ENCODE measurements at regions not wholly inside any gene's neighbourhood (a gene's known extent, or its start where the extent isn't known, plus 50 kb on each side); places are given as distances from the start of the nearest gene placed in this dataset.

DNA sequence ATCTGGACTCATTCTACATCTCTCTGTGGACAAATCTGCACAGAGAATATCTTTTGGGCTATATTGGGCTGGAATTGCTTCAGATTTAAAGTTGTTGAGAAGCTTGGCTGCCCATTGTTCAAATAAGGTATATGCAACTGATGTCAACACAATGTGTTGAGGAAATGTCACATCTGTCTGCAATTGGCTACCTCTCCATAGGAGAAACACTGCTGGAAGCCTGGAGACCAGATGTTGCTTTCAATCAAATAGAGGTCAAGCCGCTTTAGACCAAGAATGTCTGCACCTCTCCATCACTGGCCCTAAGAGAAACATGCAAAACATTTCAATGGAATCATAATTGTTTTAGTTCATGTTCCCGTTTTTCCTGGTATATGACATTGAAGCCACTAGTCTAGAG is 720.2 kb downstream of the SLC4A3 start:
- 87% methylated on average over 2 of the region's 2 CpGs for WGBS

DNA sequence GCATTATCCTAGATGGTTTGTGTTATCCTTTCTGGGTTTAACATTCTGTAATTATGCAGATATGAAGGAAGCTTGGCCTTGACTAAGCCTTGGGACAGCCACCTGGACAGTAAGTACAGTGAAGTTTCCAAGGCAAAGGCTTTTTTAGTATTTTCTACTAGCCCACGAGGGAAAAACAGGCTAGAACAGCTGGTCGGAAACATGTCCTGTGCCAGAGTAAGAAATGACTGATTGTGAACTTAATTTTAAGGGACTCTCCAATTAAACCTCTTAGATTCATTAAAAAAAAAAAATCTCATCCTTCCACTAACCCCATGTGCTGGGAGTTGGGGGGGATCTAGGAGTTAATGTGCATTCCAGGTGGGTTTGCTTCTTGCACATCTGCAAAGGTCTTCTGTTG is 720.8 kb downstream of the SLC4A3 start:
- no peak for DNase-seq (ENCODE audit: low read depth in 6 of 9, low spot score in 9 of 9)
- Histone ChIP-seq H3K4me1 (ENCODE audit: control insufficient read depth in 2 of 2, insufficient read depth in 2 of 2, low read length in 2 of 2) (no peaks in the 10 kb centered on the region), H3K27ac (ENCODE audit: low read depth in 1 of 2, low read length in 1 of 2) (no peak overlapping the region), H3K9me3 (ENCODE audit: control insufficient read depth in 2 of 2, insufficient read depth in 1 of 2, low read length in 1 of 2) (no peaks in the 10 kb centered on the region), H3K36me3 (ENCODE audit: control insufficient read depth in 2 of 2, insufficient read depth in 2 of 2, low read length in 1 of 2) (no peaks in the 10 kb centered on the region), H3K27me3 (ENCODE audit: control insufficient read depth in 2 of 2, insufficient read depth in 1 of 2, low read length in 1 of 2) (no peaks in the 10 kb centered on the region), H3K4me3 (ENCODE audit: low read length in 2 of 2) (no peak overlapping the region)
- WGBS = 97% methylated on average over 2 of the region's 2 CpGs

More for the DNA sequence above, 720.2 kb downstream of the SLC4A3 start:
- no peak overlapping the region for H3K27ac ChIP-seq (ENCODE audit: low read depth in 1 of 2, low read length in 1 of 2)
- DNase-seq (ENCODE audit: low read depth in 6 of 9, low spot score in 9 of 9) = no peak
- H3K9me3 ChIP-seq (ENCODE audit: control insufficient read depth in 2 of 2, insufficient read depth in 1 of 2, low read length in 1 of 2) = no peaks in the 10 kb centered on the region
- no peaks in the 10 kb centered on the region for H3K36me3 ChIP-seq (ENCODE audit: control insufficient read depth in 2 of 2, insufficient read depth in 2 of 2, low read length in 1 of 2)
- H3K4me3 ChIP-seq (ENCODE audit: low read length in 2 of 2) = no peak overlapping the region
- no peaks in the 10 kb centered on the region for H3K27me3 ChIP-seq (ENCODE audit: control insufficient read depth in 2 of 2, insufficient read depth in 1 of 2, low read length in 1 of 2)
- H3K4me1 ChIP-seq (ENCODE audit: control insufficient read depth in 2 of 2, insufficient read depth in 2 of 2, low read length in 2 of 2) = no peaks in the 10 kb centered on the region

DNA sequence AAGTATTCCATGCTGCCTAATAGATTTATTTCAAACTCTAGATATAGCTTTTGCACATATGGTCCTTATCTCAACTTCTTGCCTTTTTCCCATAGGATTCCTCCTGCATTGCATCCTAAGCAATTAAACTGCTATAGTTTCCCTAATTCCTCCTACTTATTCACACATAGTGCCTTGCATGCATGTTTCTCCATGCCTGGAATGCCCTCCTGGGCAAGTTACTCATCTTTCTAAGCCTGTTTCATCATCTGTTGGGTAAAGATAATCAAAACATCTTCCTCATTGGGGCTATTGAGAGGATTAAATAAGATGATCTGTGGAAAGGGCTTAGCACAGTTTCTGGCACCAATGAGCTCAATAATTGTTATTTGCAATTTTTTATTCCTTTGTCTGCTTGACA is 726.5 kb downstream of the SLC4A3 start:
- no peak for DNase-seq (ENCODE audit: low read depth in 6 of 9, low spot score in 9 of 9)
- Histone ChIP-seq H3K36me3 (ENCODE audit: control insufficient read depth in 2 of 2, insufficient read depth in 2 of 2, low read length in 1 of 2) (no peaks in the 10 kb centered on the region), H3K27me3 (ENCODE audit: control insufficient read depth in 2 of 2, insufficient read depth in 1 of 2, low read length in 1 of 2) (no peaks in the 10 kb centered on the region), H3K4me3 (ENCODE audit: low read length in 2 of 2) (no peak overlapping the region), H3K9me3 (ENCODE audit: control insufficient read depth in 2 of 2, insufficient read depth in 1 of 2, low read length in 1 of 2) (no peaks in the 10 kb centered on the region), H3K4me1 (ENCODE audit: control insufficient read depth in 2 of 2, insufficient read depth in 2 of 2, low read length in 2 of 2) (no peaks in the 10 kb centered on the region), H3K27ac (ENCODE audit: low read depth in 1 of 2, low read length in 1 of 2) (no peak overlapping the region)

DNA sequence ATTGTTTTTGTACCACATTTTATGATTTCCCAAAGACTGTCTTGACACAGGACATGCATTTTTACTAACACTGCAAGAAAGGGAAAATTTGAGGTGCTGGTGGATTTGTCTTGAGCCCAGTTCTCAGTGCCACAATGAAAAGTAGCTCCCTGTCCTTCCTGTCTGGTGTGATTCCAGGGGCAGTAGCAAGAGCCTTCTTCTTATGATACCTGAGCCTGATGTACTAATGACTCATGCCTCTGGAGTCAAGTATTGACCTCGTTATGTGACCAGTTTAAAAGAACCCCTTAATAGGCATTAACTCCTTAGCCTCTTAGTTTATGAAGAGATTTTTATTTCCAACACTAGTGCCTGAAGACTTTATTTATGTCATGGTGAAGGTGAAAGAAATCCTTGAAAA is 728.6 kb downstream of the SLC4A3 start:
- no peak overlapping the region for H3K4me3 ChIP-seq (ENCODE audit: low read length in 2 of 2)
- H3K36me3 ChIP-seq (ENCODE audit: control insufficient read depth in 2 of 2, insufficient read depth in 2 of 2, low read length in 1 of 2) = no peaks in the 10 kb centered on the region
- WGBS = 72% methylated on average over 1 of the region's 1 CpG
- no peak for DNase-seq (ENCODE audit: low read depth in 6 of 9, low spot score in 9 of 9)
- H3K27me3 ChIP-seq (ENCODE audit: control insufficient read depth in 2 of 2, insufficient read depth in 1 of 2, low read length in 1 of 2) = no peaks in the 10 kb centered on the region
- H3K27ac ChIP-seq (ENCODE audit: low read depth in 1 of 2, low read length in 1 of 2) = no peak overlapping the region
- H3K9me3 ChIP-seq (ENCODE audit: control insufficient read depth in 2 of 2, insufficient read depth in 1 of 2, low read length in 1 of 2) = no peaks in the 10 kb centered on the region
- no peaks in the 10 kb centered on the region for H3K4me1 ChIP-seq (ENCODE audit: control insufficient read depth in 2 of 2, insufficient read depth in 2 of 2, low read length in 2 of 2)

DNA sequence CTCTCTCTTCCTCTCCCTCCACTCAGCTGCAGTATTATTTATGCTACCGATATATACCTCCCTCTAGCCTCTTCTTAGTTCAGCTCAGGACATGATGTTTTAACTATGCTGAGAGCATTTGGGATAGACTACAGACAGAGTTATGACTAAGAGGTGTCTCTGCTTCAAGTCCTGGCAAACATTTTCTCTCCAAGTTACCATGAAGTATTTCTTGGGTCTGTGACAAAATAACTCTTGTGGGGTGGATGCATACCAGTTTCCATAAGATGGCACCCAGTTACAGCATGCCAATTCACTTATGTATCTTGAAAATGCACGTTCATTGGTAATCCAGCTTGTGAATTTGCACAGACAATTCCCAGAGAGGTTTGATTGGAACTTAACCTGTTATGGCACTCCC is 737.6 kb downstream of the SLC4A3 start:
- DNase-seq (ENCODE audit: low read depth in 6 of 9, low spot score in 9 of 9) = no peak
- Histone ChIP-seq H3K4me3 (ENCODE audit: low read length in 2 of 2) (no peak overlapping the region), H3K4me1 (ENCODE audit: control insufficient read depth in 2 of 2, insufficient read depth in 2 of 2, low read length in 2 of 2) (no peaks in the 10 kb centered on the region), H3K27me3 (ENCODE audit: control insufficient read depth in 2 of 2, insufficient read depth in 1 of 2, low read length in 1 of 2) (no peaks in the 10 kb centered on the region), H3K36me3 (ENCODE audit: control insufficient read depth in 2 of 2, insufficient read depth in 2 of 2, low read length in 1 of 2) (no peaks in the 10 kb centered on the region), H3K9me3 (ENCODE audit: control insufficient read depth in 2 of 2, insufficient read depth in 1 of 2, low read length in 1 of 2) (no peaks in the 10 kb centered on the region), H3K27ac (ENCODE audit: low read depth in 1 of 2, low read length in 1 of 2) (no peak overlapping the region)
- 85% methylated on average over 2 of the region's 2 CpGs for WGBS

DNA sequence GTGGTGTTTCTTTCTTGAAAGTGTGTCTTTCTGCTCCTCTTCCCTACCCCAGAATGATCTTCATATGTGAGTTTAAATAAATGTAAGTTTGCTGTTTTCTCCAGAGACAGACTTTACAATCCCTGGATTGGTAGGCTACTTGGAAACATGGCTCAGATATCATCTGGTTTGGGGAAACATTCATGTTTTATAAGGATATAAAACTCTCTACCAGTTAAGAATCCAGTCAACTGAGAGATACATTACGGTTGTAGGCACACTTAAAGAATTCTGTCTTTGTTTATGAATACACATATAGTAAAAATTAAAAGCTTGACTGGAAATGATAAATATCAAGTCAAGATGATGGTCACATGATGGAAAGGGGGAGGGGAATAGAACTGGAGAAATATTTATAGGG is 739.3 kb downstream of the SLC4A3 start:
- no peak overlapping the region for H3K27ac ChIP-seq (ENCODE audit: low read depth in 1 of 2, low read length in 1 of 2)
- no peaks in the 10 kb centered on the region for H3K27me3 ChIP-seq (ENCODE audit: control insufficient read depth in 2 of 2, insufficient read depth in 1 of 2, low read length in 1 of 2)
- WGBS = 92% methylated on average over 1 of the region's 1 CpG
- DNase-seq (ENCODE audit: low read depth in 6 of 9, low spot score in 9 of 9) = no peak
- H3K4me1 ChIP-seq (ENCODE audit: control insufficient read depth in 2 of 2, insufficient read depth in 2 of 2, low read length in 2 of 2) = no peaks in the 10 kb centered on the region
- no peak overlapping the region for H3K4me3 ChIP-seq (ENCODE audit: low read length in 2 of 2)
- no peaks in the 10 kb centered on the region for H3K9me3 ChIP-seq (ENCODE audit: control insufficient read depth in 2 of 2, insufficient read depth in 1 of 2, low read length in 1 of 2)
- no peaks in the 10 kb centered on the region for H3K36me3 ChIP-seq (ENCODE audit: control insufficient read depth in 2 of 2, insufficient read depth in 2 of 2, low read length in 1 of 2)

DNA sequence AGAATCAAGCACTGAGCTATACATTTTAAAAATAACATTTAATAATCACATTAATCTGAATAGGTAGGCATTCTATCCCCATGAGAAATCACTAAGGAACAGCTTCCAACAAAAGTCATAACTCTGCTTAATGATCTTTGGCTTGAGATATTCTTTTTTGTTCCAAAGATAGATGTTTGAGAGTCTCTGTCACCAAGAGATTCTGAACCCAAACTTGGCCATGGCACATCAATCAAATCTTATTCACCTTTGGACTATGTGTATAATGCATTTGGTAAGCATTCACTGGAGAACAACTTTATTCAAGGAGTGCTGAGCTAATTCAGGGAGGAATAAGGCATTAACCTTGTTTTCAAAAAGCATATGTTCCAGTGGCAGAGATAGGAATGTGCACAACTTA is 743.3 kb downstream of the SLC4A3 start:
- no peaks in the 10 kb centered on the region for H3K9me3 ChIP-seq (ENCODE audit: control insufficient read depth in 2 of 2, insufficient read depth in 1 of 2, low read length in 1 of 2)
- H3K36me3 ChIP-seq (ENCODE audit: control insufficient read depth in 2 of 2, insufficient read depth in 2 of 2, low read length in 1 of 2) = no peaks in the 10 kb centered on the region
- DNase-seq (ENCODE audit: low read depth in 6 of 9, low spot score in 9 of 9) = no peak
- no peak overlapping the region for H3K4me3 ChIP-seq (ENCODE audit: low read length in 2 of 2)
- no peak overlapping the region for H3K27ac ChIP-seq (ENCODE audit: low read depth in 1 of 2, low read length in 1 of 2)
- no peaks in the 10 kb centered on the region for H3K27me3 ChIP-seq (ENCODE audit: control insufficient read depth in 2 of 2, insufficient read depth in 1 of 2, low read length in 1 of 2)
- no peaks in the 10 kb centered on the region for H3K4me1 ChIP-seq (ENCODE audit: control insufficient read depth in 2 of 2, insufficient read depth in 2 of 2, low read length in 2 of 2)

DNA sequence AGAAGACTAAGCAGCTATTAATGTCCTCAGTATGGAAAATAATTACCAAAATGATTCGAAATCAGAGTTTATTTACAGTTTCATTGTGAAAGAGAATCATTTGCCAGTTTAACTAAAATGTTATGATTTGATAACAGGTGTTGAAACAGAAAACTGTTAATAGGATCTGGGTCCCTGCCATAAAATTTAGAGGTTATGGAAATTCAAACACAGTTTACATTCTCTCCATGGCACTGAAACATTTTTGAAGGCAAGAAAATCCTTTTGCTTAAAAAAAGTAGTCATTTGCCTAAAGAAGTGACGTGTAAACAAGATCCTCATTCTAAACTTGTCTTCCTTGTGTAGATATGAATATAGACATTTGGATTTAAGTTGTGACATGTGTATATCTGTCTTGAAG is 743.8 kb downstream of the SLC4A3 start:
- DNase-seq (ENCODE audit: low read depth in 6 of 9, low spot score in 9 of 9) = no peak
- H3K27ac ChIP-seq (ENCODE audit: low read depth in 1 of 2, low read length in 1 of 2) = no peak overlapping the region
- no peaks in the 10 kb centered on the region for H3K27me3 ChIP-seq (ENCODE audit: control insufficient read depth in 2 of 2, insufficient read depth in 1 of 2, low read length in 1 of 2)
- no peaks in the 10 kb centered on the region for H3K9me3 ChIP-seq (ENCODE audit: control insufficient read depth in 2 of 2, insufficient read depth in 1 of 2, low read length in 1 of 2)
- no peak overlapping the region for H3K4me3 ChIP-seq (ENCODE audit: low read length in 2 of 2)
- no peaks in the 10 kb centered on the region for H3K4me1 ChIP-seq (ENCODE audit: control insufficient read depth in 2 of 2, insufficient read depth in 2 of 2, low read length in 2 of 2)
- H3K36me3 ChIP-seq (ENCODE audit: control insufficient read depth in 2 of 2, insufficient read depth in 2 of 2, low read length in 1 of 2) = no peaks in the 10 kb centered on the region
- 70% methylated on average over 2 of the region's 2 CpGs for WGBS

DNA sequence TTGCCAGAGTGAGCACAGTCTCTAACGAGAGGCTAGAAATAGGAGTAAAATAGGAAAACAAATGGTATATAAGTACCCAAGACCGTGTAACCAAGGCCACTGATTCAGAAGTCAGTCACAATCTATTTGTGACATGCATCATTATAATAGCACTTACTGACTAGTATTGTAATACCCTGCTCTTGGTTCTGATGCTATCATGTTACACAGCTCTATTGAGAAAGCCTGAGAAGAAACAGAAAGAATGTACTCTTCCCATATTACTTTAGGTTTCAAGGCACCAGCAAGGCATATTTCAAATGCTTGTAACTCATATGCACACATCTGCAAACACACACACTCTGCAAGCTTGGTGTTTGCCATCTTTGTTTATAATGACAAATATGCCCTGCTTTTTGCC is 746.4 kb downstream of the SLC4A3 start:
- 87% methylated on average over 2 of the region's 2 CpGs for WGBS
- no peak overlapping the region for H3K27ac ChIP-seq (ENCODE audit: low read depth in 1 of 2, low read length in 1 of 2)
- H3K36me3 ChIP-seq (ENCODE audit: control insufficient read depth in 2 of 2, insufficient read depth in 2 of 2, low read length in 1 of 2) = no peaks in the 10 kb centered on the region
- no peaks in the 10 kb centered on the region for H3K9me3 ChIP-seq (ENCODE audit: control insufficient read depth in 2 of 2, insufficient read depth in 1 of 2, low read length in 1 of 2)
- H3K4me1 ChIP-seq (ENCODE audit: control insufficient read depth in 2 of 2, insufficient read depth in 2 of 2, low read length in 2 of 2) = no peaks in the 10 kb centered on the region
- H3K27me3 ChIP-seq (ENCODE audit: control insufficient read depth in 2 of 2, insufficient read depth in 1 of 2, low read length in 1 of 2) = no peaks in the 10 kb centered on the region
- no peak overlapping the region for H3K4me3 ChIP-seq (ENCODE audit: low read length in 2 of 2)
- no peak for DNase-seq (ENCODE audit: low read depth in 6 of 9, low spot score in 9 of 9)

DNA sequence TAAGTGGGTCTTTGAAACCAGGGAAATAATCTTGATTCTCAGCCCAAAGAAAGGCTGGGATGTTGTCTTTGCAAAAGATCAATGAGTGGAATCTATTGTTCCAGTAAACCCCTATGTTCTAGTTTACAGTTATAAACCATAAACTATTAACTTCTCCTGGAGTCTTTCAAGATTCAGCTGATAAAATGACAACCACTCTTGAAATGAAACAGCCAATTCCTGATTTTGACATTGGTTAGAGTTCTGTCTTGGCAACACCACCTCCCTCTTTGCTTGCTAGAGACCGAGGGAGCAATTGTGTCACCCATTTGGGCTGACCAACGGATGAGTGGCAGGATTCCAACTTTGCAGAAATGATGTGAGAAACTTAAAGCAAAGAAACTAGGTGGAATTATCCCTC is 746.9 kb downstream of the SLC4A3 start:
- H3K27ac ChIP-seq (ENCODE audit: low read depth in 1 of 2, low read length in 1 of 2) = no peak overlapping the region
- DNase-seq (ENCODE audit: low read depth in 6 of 9, low spot score in 9 of 9) = no peak
- no peak overlapping the region for H3K4me3 ChIP-seq (ENCODE audit: low read length in 2 of 2)
- 91% methylated on average over 2 of the region's 2 CpGs for WGBS
- H3K4me1 ChIP-seq (ENCODE audit: control insufficient read depth in 2 of 2, insufficient read depth in 2 of 2, low read length in 2 of 2) = no peaks in the 10 kb centered on the region
- no peaks in the 10 kb centered on the region for H3K36me3 ChIP-seq (ENCODE audit: control insufficient read depth in 2 of 2, insufficient read depth in 2 of 2, low read length in 1 of 2)
- no peaks in the 10 kb centered on the region for H3K27me3 ChIP-seq (ENCODE audit: control insufficient read depth in 2 of 2, insufficient read depth in 1 of 2, low read length in 1 of 2)
- no peaks in the 10 kb centered on the region for H3K9me3 ChIP-seq (ENCODE audit: control insufficient read depth in 2 of 2, insufficient read depth in 1 of 2, low read length in 1 of 2)
